Prostate gland (tissue), 2 donors: ENCODE measurements at regions not wholly inside any gene's neighbourhood (a gene's known extent, or its start where the extent isn't known, plus 50 kb on each side); places are given as distances from the start of the nearest gene placed in this dataset.
A peak's percentile ranks its signal among the peaks of the same experiment; 100 is the strongest.

ENCODE experiments used
- DNase-seq: peaks from one replicate; pipeline ENCODE4 v3.0.0-alpha.2; 2019; ENCODE audit warnings: low spot score
- H3K27ac ChIP-seq, 2 donors: fragments of 200-600 bp; sonication (generic); 2 replicates each; pipeline ENCODE4 v1.5.1; 2017 to 2019
- H3K27me3 ChIP-seq: fragments of 200-600 bp; sonication (generic); replicated peaks from 2 replicates; pipeline ENCODE4 v1.5.1; 2019; ENCODE audit not compliant: insufficient read depth
- H3K36me3 ChIP-seq, 2 donors: fragments of 200-600 bp; sonication (generic); 1 replicate in 1 of 2; 2 replicates in 1 of 2; pipeline versions ENCODE4 v1.5.1 to v1.8.1; 2017 to 2019
- H3K4me1 ChIP-seq: fragments of 200-600 bp; sonication (generic); replicated peaks from 2 replicates; pipeline ENCODE4 v1.5.1; 2019
- H3K4me3 ChIP-seq, 2 donors: fragments of 200-600 bp; sonication (generic); 2 replicates each; pipeline ENCODE4 v1.5.1; 2017 to 2019
- H3K9me3 ChIP-seq: fragments of 200-600 bp; sonication (generic); 2 replicates; pipeline ENCODE4 v1.5.1; 2017
- CTCF ChIP-seq, 4 experiments: fragments of 200-600 bp in 2 of 4; fragments of 450-650 bp in 2 of 4; sonication (generic) in 2 of 4; IDR thresholded peaks; 1 replicate in 3 of 4; 2 replicates in 1 of 4; pipeline ENCODE4 v1.5.1; 2016 to 2019; ENCODE audit warnings: antibody characterized with exemption in 4 of 4, mild to moderate bottlenecking in 2 of 4, moderate library complexity in 2 of 4
- POLR2A ChIP-seq: fragments of 450-650 bp; IDR thresholded peaks from one replicate; pipeline ENCODE4 v1.6.1; 2016; ENCODE audit warnings: antibody characterized with exemption, mild to moderate bottlenecking
- POLR2AphosphoS5 ChIP-seq: sonication (generic); formaldehyde crosslinking; IDR thresholded peaks from one replicate; pipeline ENCODE4 v1.6.1; 2017; ENCODE audit warnings: antibody characterized with exemption
- WGBS: methylation state at CpG from one replicate; pipeline ENCODE4 v1.1.5; 2018; 5-methylcytosine and 5-hydroxymethylcytosine counted together
- intact Hi-C: fragments of 100-400 bp; cut with DNase I; formaldehyde crosslinking; loops from one replicate; pipeline ENCODE4 v1.14.2; 2022

DNA sequence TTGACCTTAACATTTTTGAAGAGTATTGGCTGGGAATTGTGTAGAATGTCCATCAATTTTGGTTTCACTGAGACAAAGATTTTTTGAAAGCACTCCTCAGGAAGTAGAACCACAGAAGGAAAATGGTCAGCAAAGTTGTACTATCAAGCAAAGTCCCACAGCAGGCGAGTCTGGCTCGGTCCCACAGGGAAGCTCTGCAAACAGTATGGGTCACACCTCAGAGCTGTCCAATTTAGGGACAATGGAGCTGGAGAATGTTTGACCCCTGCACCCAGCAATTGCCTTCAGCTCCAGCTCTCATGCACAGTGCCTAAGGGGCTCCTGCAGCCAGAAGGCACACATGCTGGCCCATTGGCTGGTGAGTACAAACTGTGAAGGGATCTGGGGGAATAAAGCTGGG is 147.0 kb downstream of the MAFB start:
- Histone ChIP-seq H3K27me3 (no peaks in the 10 kb centered on the region), H3K27ac (no peak overlapping the region), H3K4me1 (no peaks in the 10 kb centered on the region), H3K36me3 (no peaks in the 10 kb centered on the region), H3K9me3 (no peaks in the 10 kb centered on the region), H3K4me3 (no peak overlapping the region)
- no peak for TF ChIP-seq POLR2A
- no peak for TF ChIP-seq POLR2AphosphoS5
- no peak for TF ChIP-seq CTCF (IDR thresholded peaks at IDR 0.05)
- no peak for DNase-seq
- intact Hi-C loops, result no loop called here
- 95% methylated on average over 2 of the region's 2 CpGs for WGBS

GRCh38 chr20:40540166-40540565 is 148.9 kb downstream of the MAFB start:
- Histone ChIP-seq H3K27ac (no peak overlapping the region), H3K36me3 (no peaks in the 10 kb centered on the region), H3K4me1 (no peaks in the 10 kb centered on the region), H3K9me3 (no peaks in the 10 kb centered on the region), H3K27me3 (no peaks in the 10 kb centered on the region), H3K4me3 (no peak overlapping the region)
- intact Hi-C loops, result no loop called here
- 7% methylated on average over 2 of the region's 2 CpGs for WGBS
- peak; percentile 43 for DNase-seq
- TF ChIP-seq CTCF (IDR thresholded peaks at IDR 0.05), result no peak
- TF ChIP-seq POLR2AphosphoS5, result peak; percentile 81

DNA sequence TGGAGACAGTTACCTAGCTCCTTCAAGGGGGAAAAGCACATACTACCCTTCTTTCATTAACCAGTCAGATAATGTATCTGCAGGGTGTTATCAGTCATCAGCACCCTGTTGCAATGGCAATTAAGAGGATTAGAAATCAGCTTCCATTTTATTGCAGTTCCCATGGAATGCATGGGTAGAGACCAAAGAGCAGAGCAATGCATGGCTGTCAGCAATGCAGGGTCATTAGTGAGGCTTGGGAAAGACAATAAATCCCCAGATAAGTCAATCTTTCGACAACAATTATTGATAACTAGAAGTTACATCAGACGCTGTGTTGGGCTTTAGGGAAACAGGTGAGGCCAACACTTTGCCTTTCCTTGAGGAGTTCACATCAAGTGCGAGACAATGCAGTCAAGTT is 150.9 kb downstream of the MAFB start:
- Histone ChIP-seq H3K4me3 (no peak overlapping the region), H3K36me3 (no peaks in the 10 kb centered on the region), H3K27ac (no peak overlapping the region), H3K9me3 (no peaks in the 10 kb centered on the region), H3K4me1 (no peaks in the 10 kb centered on the region), H3K27me3 (no peaks in the 10 kb centered on the region)
- intact Hi-C loops, result no loop called here
- no peak for DNase-seq
- 91% methylated on average over 3 of the region's 3 CpGs for WGBS
- TF ChIP-seq CTCF (IDR thresholded peaks at IDR 0.05), result no peak
- no peak for TF ChIP-seq POLR2A
- TF ChIP-seq POLR2AphosphoS5, result no peak

GRCh38 chr20:40536808-40537207 is 152.2 kb downstream of the MAFB start:
- no peaks in the 10 kb centered on the region for H3K27me3 ChIP-seq
- H3K36me3 ChIP-seq, result no peaks in the 10 kb centered on the region
- no peaks in the 10 kb centered on the region for H3K4me1 ChIP-seq
- DNase-seq, result no peak
- H3K9me3 ChIP-seq, result no peaks in the 10 kb centered on the region
- intact Hi-C loops, result no loop called here
- 77% methylated on average over 4 of the region's 4 CpGs for WGBS
- no peak for TF ChIP-seq POLR2AphosphoS5
- no peak for TF ChIP-seq POLR2A
- TF ChIP-seq CTCF (IDR thresholded peaks at IDR 0.05), result no peak
- H3K27ac ChIP-seq, result no peak overlapping the region
- no peak overlapping the region for H3K4me3 ChIP-seq

GRCh38 chr20:40535816-40536215 is 153.2 kb downstream of the MAFB start:
- Histone ChIP-seq H3K36me3 (no peaks in the 10 kb centered on the region), H3K27me3 (no peaks in the 10 kb centered on the region), H3K9me3 (no peaks in the 10 kb centered on the region), H3K27ac (no peak overlapping the region), H3K4me1 (no peaks in the 10 kb centered on the region), H3K4me3 (no peak overlapping the region)
- no peak for TF ChIP-seq CTCF (IDR thresholded peaks at IDR 0.05)
- no peak for TF ChIP-seq POLR2AphosphoS5
- TF ChIP-seq POLR2A, result no peak
- intact Hi-C loops, result no loop called here
- DNase-seq, result no peak
- WGBS, result 88% methylated on average over 8 of the region's 8 CpGs
